Suprapubic skin (tissue), 4 donors: ENCODE measurements at regions not wholly inside any gene's neighbourhood (a gene's known extent, or its start where the extent isn't known, plus 50 kb on each side); places are given as distances from the start of the nearest gene placed in this dataset.

Source experiments
- POLR2A ChIP-seq, 2 donors: fragments of 450-650 bp; IDR thresholded peaks; one replicate each; pipeline ENCODE4 v1.6.1; 2017; ENCODE audit warnings: antibody characterized with exemption in 2 of 2, mild to moderate bottlenecking in 2 of 2, moderate library complexity in 2 of 2
- POLR2AphosphoS5 ChIP-seq, 3 donors: sonication (generic); formaldehyde crosslinking; IDR thresholded peaks; one replicate each; pipeline ENCODE4 v1.6.1; 2017; ENCODE audit warnings: antibody characterized with exemption in 3 of 3
- TF ChIP-seq, protein P1 (sequence below), 2 donors: fragments of 200-600 bp in 1 of 2; fragments of 450-650 bp in 1 of 2; sonication (generic) in 1 of 2; IDR thresholded peaks; one replicate each; pipeline ENCODE4 v1.5.1; 2016 to 2019; ENCODE audit warnings: antibody characterized with exemption in 2 of 2, mild to moderate bottlenecking in 1 of 2, moderate library complexity in 1 of 2

DNA sequence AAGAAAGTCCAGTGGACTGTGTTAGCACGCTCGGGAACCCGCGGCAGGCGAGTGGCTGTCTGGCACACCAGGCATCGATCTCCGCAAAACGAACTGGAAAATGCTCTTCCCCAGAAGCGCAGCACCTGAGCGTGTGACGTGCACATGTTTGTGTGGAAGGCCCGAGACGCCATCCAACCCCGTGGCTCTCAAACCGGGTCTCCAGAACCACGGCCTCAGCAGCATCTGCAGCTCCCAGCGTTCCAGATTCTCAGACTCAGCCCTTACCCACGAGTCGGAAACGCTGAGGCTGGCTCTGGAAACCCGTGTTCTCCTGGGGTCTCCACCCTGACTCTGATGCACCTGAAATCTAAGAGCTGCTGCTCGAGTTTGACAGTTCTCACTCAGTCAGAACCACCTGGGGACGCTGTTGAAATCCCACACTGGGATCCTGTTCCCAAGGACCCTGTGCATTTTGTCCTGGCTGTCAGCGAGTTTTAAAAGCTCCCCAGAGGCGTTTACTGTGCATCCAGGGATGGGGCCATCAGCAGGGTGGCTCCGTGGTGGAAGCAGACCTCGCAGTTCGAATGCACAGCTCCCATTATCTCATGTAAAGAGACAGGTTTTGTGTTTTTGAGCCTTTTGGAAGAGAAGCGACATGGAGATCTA, 69.0 kb downstream of the DLL1 start:
- TF ChIP-seq, protein P1, sequence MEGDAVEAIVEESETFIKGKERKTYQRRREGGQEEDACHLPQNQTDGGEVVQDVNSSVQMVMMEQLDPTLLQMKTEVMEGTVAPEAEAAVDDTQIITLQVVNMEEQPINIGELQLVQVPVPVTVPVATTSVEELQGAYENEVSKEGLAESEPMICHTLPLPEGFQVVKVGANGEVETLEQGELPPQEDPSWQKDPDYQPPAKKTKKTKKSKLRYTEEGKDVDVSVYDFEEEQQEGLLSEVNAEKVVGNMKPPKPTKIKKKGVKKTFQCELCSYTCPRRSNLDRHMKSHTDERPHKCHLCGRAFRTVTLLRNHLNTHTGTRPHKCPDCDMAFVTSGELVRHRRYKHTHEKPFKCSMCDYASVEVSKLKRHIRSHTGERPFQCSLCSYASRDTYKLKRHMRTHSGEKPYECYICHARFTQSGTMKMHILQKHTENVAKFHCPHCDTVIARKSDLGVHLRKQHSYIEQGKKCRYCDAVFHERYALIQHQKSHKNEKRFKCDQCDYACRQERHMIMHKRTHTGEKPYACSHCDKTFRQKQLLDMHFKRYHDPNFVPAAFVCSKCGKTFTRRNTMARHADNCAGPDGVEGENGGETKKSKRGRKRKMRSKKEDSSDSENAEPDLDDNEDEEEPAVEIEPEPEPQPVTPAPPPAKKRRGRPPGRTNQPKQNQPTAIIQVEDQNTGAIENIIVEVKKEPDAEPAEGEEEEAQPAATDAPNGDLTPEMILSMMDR (IDR thresholded peaks at IDR 0.05): no peak
- TF ChIP-seq POLR2A (IDR thresholded peaks at IDR 0.05) (no peak), POLR2AphosphoS5 (IDR thresholded peaks at IDR 0.05) (no peak)
